ENCODE measurements at regions not wholly inside any gene's neighbourhood (a gene's known extent, or its start where the extent isn't known, plus 50 kb on each side); places are given as distances from the start of the nearest gene placed in this dataset.

DNA sequence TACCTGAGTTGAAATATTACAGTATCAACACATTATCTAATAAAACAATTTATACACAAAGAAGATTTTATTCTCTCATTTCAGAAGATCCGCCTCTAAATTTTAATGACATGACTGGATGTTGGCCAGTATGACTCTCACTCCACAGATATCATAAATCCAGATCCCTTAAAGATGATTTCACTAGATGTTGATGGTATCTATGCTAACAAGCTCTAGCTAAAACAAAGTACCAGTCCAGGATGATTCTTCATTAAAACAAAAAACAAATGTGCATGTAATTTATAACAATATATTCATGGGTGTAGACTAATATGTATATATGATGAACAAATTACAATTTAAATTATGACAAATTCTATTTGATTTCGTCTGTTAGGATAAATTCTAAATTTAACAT, 708.4 kb downstream of the SATB2 start:
- TF ChIP-seq POLR2AphosphoS5 (IDR thresholded peaks at IDR 0.05) (no peak), POLR2A (IDR thresholded peaks at IDR 0.05) (no peak), CTCF (IDR thresholded peaks at IDR 0.05) (no peak)

Data from suprapubic skin (tissue), 4 donors.